H1 (cell line): ENCODE measurements at regions not wholly inside any gene's neighbourhood (a gene's known extent, or its start where the extent isn't known, plus 50 kb on each side); places are given as distances from the start of the nearest gene placed in this dataset.

ENCODE experiments used
- CBX8 ChIP-seq: fragments of 300-800, 300-1000 bp; sonication (generic); IDR thresholded peaks from 2 replicates; pipeline ENCODE4 v1.7.1; 2016; ENCODE audit warnings: low read depth, low read length, borderline replicate concordance
- CHD7 ChIP-seq: fragments of 300-600 bp; sonication (generic); IDR thresholded peaks from 2 replicates; pipeline ENCODE4 v1.7.1; 2012; ENCODE audit warnings: low read length, moderate library complexity, mild to moderate bottlenecking, inconsistent platforms; ENCODE audit not compliant: insufficient replicate concordance
- KDM5A ChIP-seq: fragments of 200-600 bp; IDR thresholded peaks from 2 replicates; pipeline ENCODE4 v1.7.1; 2012; ENCODE audit warnings: mild to moderate bottlenecking, low read length, inconsistent platforms, mixed read lengths
- SIX5 ChIP-seq: IDR thresholded peaks from 2 replicates; pipeline ENCODE4 v1.6.1; 2011; ENCODE audit warnings: mild to moderate bottlenecking, low read depth, low read length
- SP4 ChIP-seq: IDR thresholded peaks from 2 replicates; pipeline ENCODE4 v1.6.1; 2012; ENCODE audit warnings: low read length, inconsistent platforms

DNA sequence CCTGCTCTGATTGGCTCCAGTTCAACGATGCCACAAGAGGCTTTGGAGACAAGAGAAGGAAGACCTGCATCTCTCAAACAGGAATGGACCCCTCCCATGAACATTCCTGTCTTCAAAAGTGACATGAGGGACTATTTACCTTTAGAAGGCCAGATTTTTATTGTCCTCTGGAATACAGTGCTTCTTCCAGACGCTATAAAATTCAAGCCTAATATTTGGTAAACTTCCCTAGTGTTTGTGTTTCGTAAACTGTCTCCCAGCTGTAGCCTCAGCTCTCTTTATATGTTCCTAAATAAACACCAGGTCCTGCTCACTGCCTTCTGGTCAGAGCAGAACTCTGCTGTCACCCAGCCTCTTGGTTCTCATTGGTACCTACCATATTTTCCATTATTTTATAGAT is 157.8 kb downstream of the CCDC34 start (continued):
- TF ChIP-seq CHD7 (no peak), SIX5 (no peak), SP4 (no peak), CBX8 (no peak), KDM5A (no peak)
- TF ChIP-seq, all 59 proteins: peak for 0
